Cardiac muscle cell (in vitro differentiated cells and primary cell): ENCODE measurements at regions not wholly inside any gene's neighbourhood (a gene's known extent, or its start where the extent isn't known, plus 50 kb on each side); places are given as distances from the start of the nearest gene placed in this dataset.

ENCODE experiments used
- DNase-seq, 2 donors: peaks; one replicate each; pipeline versions ENCODE4 v3.0.0 to v3.0.0-alpha.2; 2010 to 2017; ENCODE audit warnings: low read depth in 1 of 2, low spot score in 1 of 2
- H3K27ac ChIP-seq: fragments of 200-600 bp; sonication (generic); 2 replicates; pipeline ENCODE4 v1.5.1; 2016
- H3K27me3 ChIP-seq: fragments of 200-600 bp; sonication (generic); 2 replicates; pipeline ENCODE4 v1.6.0; 2016; ENCODE audit warnings: control low read depth
- H3K36me3 ChIP-seq: fragments of 200-600 bp; sonication (generic); 2 replicates; pipeline ENCODE4 v1.5.1; 2016; ENCODE audit warnings: control low read depth
- H3K4me1 ChIP-seq: fragments of 200-600 bp; sonication (generic); 2 replicates; pipeline ENCODE4 v1.8.1; 2017; ENCODE audit warnings: low read depth, mild to moderate bottlenecking, mixed run types
- H3K4me3 ChIP-seq: fragments of 200-600 bp; sonication (generic); 2 replicates; pipeline ENCODE4 v1.5.1; 2016; ENCODE audit warnings: mild to moderate bottlenecking
- H3K9me3 ChIP-seq: fragments of 200-600 bp; sonication (generic); 2 replicates; pipeline ENCODE4 v1.5.1; 2017; ENCODE audit warnings: low read depth, mild to moderate bottlenecking, control low read depth
- CTCF ChIP-seq: IDR thresholded peaks from 2 replicates; pipeline ENCODE4 v1.5.1; 2012; ENCODE audit warnings: low read depth, mild to moderate bottlenecking, low read length

- no peak for TF ChIP-seq CTCF
- H3K9me3 ChIP-seq = no peaks in the 10 kb centered on the region
- no peaks in the 10 kb centered on the region for H3K27me3 ChIP-seq
- no peak overlapping the region for H3K27ac ChIP-seq
- no peaks in the 10 kb centered on the region for H3K36me3 ChIP-seq
- H3K4me3 ChIP-seq = no peak overlapping the region
- DNase-seq = no peak
- H3K4me1 ChIP-seq = no peaks in the 10 kb centered on the region
Measured at GRCh38 chr2:175560521-175561169, 379.1 kb upstream of the ATP5MC3 start.

GRCh38 chr2:175559613-175560012, 378.1 kb upstream of the ATP5MC3 start:
- H3K4me1 ChIP-seq = no peaks in the 10 kb centered on the region
- H3K27me3 ChIP-seq = no peaks in the 10 kb centered on the region
- H3K27ac ChIP-seq = no peak overlapping the region
- TF ChIP-seq CTCF = no peak
- no peaks in the 10 kb centered on the region for H3K36me3 ChIP-seq
- H3K9me3 ChIP-seq = no peaks in the 10 kb centered on the region
- no peak for DNase-seq
- no peak overlapping the region for H3K4me3 ChIP-seq

DNA sequence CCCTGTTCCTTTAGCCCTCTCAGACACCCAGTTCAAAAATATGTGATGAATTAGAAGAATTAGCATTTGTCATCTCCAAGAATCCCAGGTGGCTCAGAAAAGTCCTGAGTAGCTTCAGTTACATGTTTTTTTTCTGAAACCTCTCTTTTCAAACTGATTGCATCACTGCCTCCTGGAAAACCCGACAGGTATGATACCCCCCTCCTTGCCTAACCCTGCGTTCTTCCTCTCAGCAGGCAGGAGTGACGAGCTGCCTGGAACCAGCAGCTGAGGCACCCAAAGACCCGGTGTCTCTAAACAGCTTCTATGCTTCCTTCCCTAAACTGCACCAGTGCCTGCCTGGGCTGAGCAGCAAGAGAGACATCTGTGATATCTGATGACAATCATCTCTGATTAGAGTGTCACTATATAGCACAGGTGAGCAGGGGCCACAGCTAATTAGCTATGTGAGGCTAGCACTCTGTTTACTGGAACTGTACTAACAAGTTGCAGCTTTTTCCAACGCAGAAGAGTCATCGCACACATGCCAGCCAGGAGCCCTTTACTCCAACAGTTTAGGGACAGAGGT, 376.4 kb upstream of the ATP5MC3 start:
- DNase-seq = no peak
- Histone ChIP-seq H3K27me3 (no peaks in the 10 kb centered on the region), H3K4me3 (no peak overlapping the region), H3K4me1 (peaks cover 9% of the 10 kb centered on the region), H3K36me3 (no peaks in the 10 kb centered on the region), H3K27ac (no peak overlapping the region), H3K9me3 (no peaks in the 10 kb centered on the region)
- no peak for TF ChIP-seq CTCF

DNA sequence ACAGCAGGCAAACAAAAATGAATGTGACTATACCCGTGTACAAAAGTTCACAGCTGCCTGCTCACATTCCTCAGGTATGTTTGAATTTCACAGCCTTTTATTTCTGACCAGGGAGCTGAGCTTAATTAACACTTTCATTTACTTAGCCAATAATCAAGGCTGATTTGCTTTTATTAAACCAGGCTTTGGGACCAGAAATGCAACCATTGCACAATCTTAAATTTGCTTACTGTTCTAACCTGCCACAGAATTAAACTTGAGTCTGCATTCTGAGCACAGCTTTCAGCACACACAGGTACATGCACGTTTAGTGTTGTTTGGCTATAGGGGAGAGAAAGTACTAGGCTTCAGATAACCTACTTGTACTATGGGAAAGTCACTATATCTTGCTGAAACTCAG, 372.4 kb upstream of the ATP5MC3 start:
- H3K4me1 ChIP-seq = peaks cover 11% of the 10 kb centered on the region
- H3K9me3 ChIP-seq = no peaks in the 10 kb centered on the region
- no peak for DNase-seq
- H3K27me3 ChIP-seq = no peaks in the 10 kb centered on the region
- no peak overlapping the region for H3K27ac ChIP-seq
- H3K4me3 ChIP-seq = no peak overlapping the region
- H3K36me3 ChIP-seq = no peaks in the 10 kb centered on the region
- TF ChIP-seq CTCF = no peak

DNA sequence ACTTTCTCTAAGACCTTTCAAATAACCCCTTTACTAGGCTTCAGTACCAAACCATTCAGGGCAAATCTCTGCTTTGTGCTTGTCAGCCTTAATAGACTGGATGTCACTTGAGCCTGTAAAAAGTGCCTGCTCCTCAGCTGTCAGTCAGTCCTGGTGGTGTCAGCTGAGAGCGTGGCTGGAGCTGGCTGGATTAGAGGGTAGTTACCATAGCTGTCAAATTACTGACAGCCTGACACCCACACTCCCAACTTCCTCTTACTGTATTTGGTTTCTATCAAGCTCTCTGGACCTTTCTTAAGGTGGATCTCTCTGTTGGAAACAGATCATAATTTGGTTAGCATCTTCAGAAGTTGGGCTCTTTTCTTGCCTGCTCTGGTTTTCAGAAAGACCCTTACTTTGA, 371.4 kb upstream of the ATP5MC3 start:
- TF ChIP-seq CTCF = no peak
- no peaks in the 10 kb centered on the region for H3K36me3 ChIP-seq
- H3K4me1 ChIP-seq = peaks cover 11% of the 10 kb centered on the region
- no peak overlapping the region for H3K27ac ChIP-seq
- no peak overlapping the region for H3K4me3 ChIP-seq
- DNase-seq = peak in 1 of 2 donors; percentile 26
- no peaks in the 10 kb centered on the region for H3K27me3 ChIP-seq
- no peaks in the 10 kb centered on the region for H3K9me3 ChIP-seq
